ENCODE measurements at regions not wholly inside any gene's neighbourhood (a gene's known extent, or its start where the extent isn't known, plus 50 kb on each side); places are given as distances from the start of the nearest gene placed in this dataset.

DNA sequence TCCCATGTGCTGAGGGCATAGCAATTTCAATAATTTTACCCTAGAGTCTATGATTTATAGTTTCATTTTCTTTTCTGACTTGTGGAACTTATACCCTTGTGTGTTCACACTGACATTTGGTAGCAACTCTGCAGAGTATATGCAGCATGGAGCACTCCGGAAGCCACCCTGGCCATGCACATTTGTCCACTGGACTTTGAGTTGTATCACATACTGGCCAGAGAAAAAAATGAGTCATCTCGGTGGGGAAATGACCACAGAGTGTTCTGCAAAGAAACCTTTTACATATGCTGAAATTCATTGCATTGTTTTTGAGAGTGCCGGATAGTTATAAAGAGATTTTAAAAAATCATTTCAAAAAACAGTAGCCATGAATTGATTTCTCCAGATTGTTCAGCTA lies 164.8 kb upstream of the COBL start:
- TF ChIP-seq MXI1 (IDR thresholded peaks at IDR 0.05; ENCODE audit: borderline replicate concordance, low read depth, low read length): no peak
- no peak for TF ChIP-seq POLR2A (IDR thresholded peaks at IDR 0.05; ENCODE audit: low read depth, low read length)
- TF ChIP-seq MAFK (IDR thresholded peaks at IDR 0.05; ENCODE audit: low read depth, low read length): no peak
- no peak for TF ChIP-seq RAD21 (IDR thresholded peaks at IDR 0.05; ENCODE audit: low read length)
- no peak for TF ChIP-seq RFX5 (IDR thresholded peaks at IDR 0.05; ENCODE audit: low read depth, low read length)
- TF ChIP-seq USF2 (IDR thresholded peaks at IDR 0.05; ENCODE audit: low read depth, low read length): no peak
- no peak for TF ChIP-seq MAZ (IDR thresholded peaks at IDR 0.05; ENCODE audit: borderline replicate concordance, low read depth, low read length)
- TF ChIP-seq FOS (IDR thresholded peaks at IDR 0.05; ENCODE audit: low read depth, low read length): no peak
- TF ChIP-seq CEBPB (IDR thresholded peaks at IDR 0.05; ENCODE audit: low read depth, low read length): no peak
- no peak for TF ChIP-seq BHLHE40 (IDR thresholded peaks at IDR 0.05; ENCODE audit: low read depth, low read length)
- TF ChIP-seq SMC3 (IDR thresholded peaks at IDR 0.05; ENCODE audit: low read depth, low read length): no peak
- TF ChIP-seq CTCF (conservative IDR thresholded peaks at IDR 0.05; ENCODE audit: low read depth, low read length): no peak
- TF ChIP-seq CHD1 (IDR thresholded peaks at IDR 0.05; ENCODE audit: low read depth, low read length): no peak
- TF ChIP-seq ELK1 (IDR thresholded peaks at IDR 0.05; ENCODE audit: borderline replicate concordance, low read depth, low read length): no peak
- no peak for TF ChIP-seq NFE2L2 (IDR thresholded peaks at IDR 0.05; ENCODE audit: low read depth, low read length)
- TF ChIP-seq RCOR1 (IDR thresholded peaks at IDR 0.05; ENCODE audit: insufficient replicate concordance, low read length): no peak
- Histone ChIP-seq H4K8ac (ENCODE audit: low read depth in 2 of 2, low read length in 2 of 2) (no peak overlapping the region), H3K27ac (ENCODE audit: insufficient read depth, low read length) (no peak overlapping the region), H2BK15ac (ENCODE audit: low read depth, low read length) (no peak overlapping the region), H3K9me3 (ENCODE audit: control insufficient read depth, insufficient read depth, low read length) (peaks cover 18% of the 10 kb centered on the region), H4K5ac (ENCODE audit: low read depth, low read length) (no peak overlapping the region), H2BK20ac (ENCODE audit: low read depth, low read length) (no peak overlapping the region), H4K91ac (ENCODE audit: insufficient read depth, low read depth, low read length) (no peak overlapping the region), H2BK5ac (ENCODE audit: low read depth, low read length, poor library complexity, severe bottlenecking) (no peak overlapping the region), H4K20me1 (ENCODE audit: insufficient read depth, low read length) (no peaks in the 10 kb centered on the region), H3K56ac (ENCODE audit: extremely low read depth, insufficient read depth, low read length) (no peak overlapping the region), H3K79me1 (ENCODE audit: low read depth in 1 of 2, low read length in 2 of 2) (no peaks in the 10 kb centered on the region), H3K4me1 (ENCODE audit: control insufficient read depth, insufficient read depth, low read length) (no peaks in the 10 kb centered on the region), H3K9ac (ENCODE audit: low read depth, low read length) (no peak overlapping the region), H3K4ac (ENCODE audit: low read depth, low read length) (no peak overlapping the region), H3K18ac (ENCODE audit: low read depth, low read length) (no peak overlapping the region), H3K9me1 (ENCODE audit: insufficient read depth, low read length) (no peaks in the 10 kb centered on the region), H3K4me3 (ENCODE audit: insufficient read depth, low read depth, low read length) (no peak overlapping the region), H2AK9ac (replicated peaks; ENCODE audit: low read depth, low read length, poor library complexity) (no peak overlapping the region), H2AK5ac (ENCODE audit: low read depth, low read length) (no peak overlapping the region), H3K36me3 (ENCODE audit: control insufficient read depth, insufficient read depth, low read length) (no peaks in the 10 kb centered on the region), H3K23ac (ENCODE audit: low read depth, low read length) (no peak overlapping the region), H3K14ac (replicated peaks; ENCODE audit: low read depth, low read length) (no peak overlapping the region), H3K4me2 (ENCODE audit: low read depth, low read length) (no peak overlapping the region), H2BK120ac (ENCODE audit: low read depth, low read length) (no peak overlapping the region), H2AFZ (replicated peaks; ENCODE audit: low read length, poor library complexity) (no peak overlapping the region), H3K27me3 (ENCODE audit: control insufficient read depth, insufficient read depth, low read length) (no peaks in the 10 kb centered on the region)
- DNase-seq (no peak), ATAC-seq (ENCODE audit: low read depth) (no peak)
- ChIA-PET CTCF (no interaction called here), POLR2A (ENCODE audit: unreplicated experiment) (no interaction called here)
- dilution Hi-C loops (cut with HindIII; ENCODE audit: low sequenced_read_pairs, unreplicated experiment): no loop called here
- no CpG with 5 or more reads among the region's 3 CpGs for WGBS, 2 experiments (ENCODE audit: extremely low coverage in 2 of 2, insufficient read length in 1 of 2)
- in situ Hi-C loops (cut with MboI; ENCODE audit: low sequenced_read_pairs): no loop called here
- BruUV-seq (replicated peaks): no TSS peak
- intact Hi-C loops (cut with micrococcal nuclease): no loop called here
